ENCODE measurements at regions not wholly inside any gene's neighbourhood (a gene's known extent, or its start where the extent isn't known, plus 50 kb on each side); places are given as distances from the start of the nearest gene placed in this dataset.

- WGBS, 2 donors: 82 to 85% methylated on average over 3 of the region's 3 CpGs
- intact Hi-C loops (cut with DNase I; ENCODE audit: low total_unique reads): no loop called here
- no peak for TF ChIP-seq CTCF (IDR thresholded peaks at IDR 0.05)
- no peak for TF ChIP-seq POLR2A (IDR thresholded peaks at IDR 0.05)
- H3K4me3 ChIP-seq (ENCODE audit: low read depth, poor library complexity, severe bottlenecking): no peak overlapping the region
- no peak for DNase-seq (ENCODE audit: low spot score in 2 of 2)
Observed at GRCh38 chr6:100959280-100959679, 78.2 kb upstream of the ASCC3 start.

- TF ChIP-seq CTCF (IDR thresholded peaks at IDR 0.05) (no peak), POLR2A (IDR thresholded peaks at IDR 0.05) (no peak)
- 78 to 84% methylated on average over 1 of the region's 1 CpG for WGBS, 2 donors
- no peak for DNase-seq (ENCODE audit: low spot score in 2 of 2)
- H3K4me3 ChIP-seq (ENCODE audit: low read depth, poor library complexity, severe bottlenecking): no peak overlapping the region
- intact Hi-C loops (cut with DNase I; ENCODE audit: low total_unique reads): no loop called here
Observed at GRCh38 chr6:100962466-100962865, 81.3 kb upstream of the ASCC3 start.

GRCh38 chr6:100965067-100965466 lies 83.9 kb upstream of the ASCC3 start:
- no peak for DNase-seq (ENCODE audit: low spot score in 2 of 2)
- intact Hi-C loops (cut with DNase I; ENCODE audit: low total_unique reads): no loop called here
- TF ChIP-seq POLR2A (IDR thresholded peaks at IDR 0.05) (no peak), CTCF (IDR thresholded peaks at IDR 0.05) (no peak)
- H3K4me3 ChIP-seq (ENCODE audit: low read depth, poor library complexity, severe bottlenecking): no peak overlapping the region

DNA sequence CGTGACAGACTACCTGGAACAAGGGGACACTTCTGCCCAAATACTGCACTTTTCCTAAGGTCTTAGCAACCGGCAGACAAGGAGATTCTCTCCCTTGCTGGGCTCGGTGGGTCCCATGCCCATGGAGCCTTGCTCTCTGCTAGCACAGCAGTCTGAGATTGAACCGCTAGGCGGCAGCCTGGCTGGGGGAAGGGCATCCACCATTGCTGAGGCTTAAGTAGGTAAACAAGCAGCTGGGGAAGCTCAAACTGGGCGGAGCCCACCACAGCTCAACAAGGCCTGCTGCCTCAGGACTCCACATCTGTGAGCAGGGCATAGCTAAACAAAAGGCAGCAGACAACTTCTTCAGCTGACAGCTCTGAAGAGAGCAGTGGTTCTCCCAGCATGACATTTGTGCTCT lies 87.8 kb upstream of the ASCC3 start:
- no peak overlapping the region for H3K4me3 ChIP-seq (ENCODE audit: low read depth, poor library complexity, severe bottlenecking)
- DNase-seq (ENCODE audit: low spot score in 2 of 2): no peak
- 89% methylated on average over 6 of the region's 6 CpGs for WGBS, 2 donors
- intact Hi-C loops (cut with DNase I; ENCODE audit: low total_unique reads): no loop called here
- TF ChIP-seq POLR2A (IDR thresholded peaks at IDR 0.05): no peak

DNA sequence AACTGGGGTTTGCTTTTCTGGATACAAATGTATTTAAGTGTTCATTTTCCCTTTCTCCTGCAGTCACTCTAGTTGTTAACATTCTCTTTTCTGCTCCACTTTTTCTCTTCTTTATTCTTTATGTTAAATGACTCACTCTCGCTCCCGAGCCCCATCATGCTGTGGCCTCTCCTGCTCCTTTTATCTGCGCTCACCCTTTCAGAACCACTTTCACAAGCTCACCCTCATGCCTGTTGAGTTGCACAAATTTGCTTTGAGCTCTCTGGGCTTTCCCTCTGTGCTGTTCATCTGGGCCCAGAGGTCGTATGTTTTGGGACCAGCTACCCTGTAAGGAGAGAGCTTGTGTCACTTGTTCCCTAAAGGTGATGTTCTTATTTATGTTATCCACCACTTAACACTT lies 98.1 kb upstream of the ASCC3 start:
- 57 to 74% methylated on average over 4 of the region's 4 CpGs for WGBS, 2 donors
- intact Hi-C loops (cut with DNase I; ENCODE audit: low total_unique reads): no loop called here
- TF ChIP-seq POLR2A (IDR thresholded peaks at IDR 0.05) (no peak), CTCF (IDR thresholded peaks at IDR 0.05) (no peak)
- H3K4me3 ChIP-seq (ENCODE audit: low read depth, poor library complexity, severe bottlenecking): no peak overlapping the region
- no peak for DNase-seq (ENCODE audit: low spot score in 2 of 2)

DNA sequence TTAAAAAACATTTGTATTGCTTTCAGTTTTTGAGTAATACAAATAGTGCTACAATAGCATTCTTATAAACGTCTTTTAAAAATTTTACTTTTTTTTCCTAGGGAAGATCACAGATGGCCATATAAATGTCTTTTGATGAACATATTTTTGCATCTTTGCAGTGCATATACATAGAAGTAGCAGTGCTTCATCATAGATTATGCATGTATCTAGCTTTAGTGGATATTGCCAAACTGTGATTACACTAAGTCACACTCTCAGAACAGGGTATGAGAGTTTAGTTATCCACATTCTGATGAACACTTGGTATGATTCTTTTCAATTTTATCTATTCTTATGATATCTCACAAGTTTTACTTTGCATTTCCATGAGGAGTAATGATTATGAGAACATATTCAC lies 99.8 kb upstream of the ASCC3 start:
- TF ChIP-seq POLR2A (IDR thresholded peaks at IDR 0.05) (no peak), CTCF (IDR thresholded peaks at IDR 0.05) (no peak)
- WGBS, 2 donors: 84 to 87% methylated on average over 1 of the region's 1 CpG
- no peak for DNase-seq (ENCODE audit: low spot score in 2 of 2)
- H3K4me3 ChIP-seq (ENCODE audit: low read depth, poor library complexity, severe bottlenecking): no peak overlapping the region
- intact Hi-C loops (cut with DNase I; ENCODE audit: low total_unique reads): no loop called here

All from lower leg skin (tissue), 4 donors.